Islet of Langerhans (tissue), 1 donor: ENCODE measurements at regions not wholly inside any gene's neighbourhood (a gene's known extent, or its start where the extent isn't known, plus 50 kb on each side); places are given as distances from the start of the nearest gene placed in this dataset.
A peak's percentile ranks its signal among the peaks of the same experiment; 100 is the strongest.

Experiments
- FAIRE-seq: peaks from one replicate; lab custom pipeline; 2011; peaks lifted over from hg19 to GRCh38; lab: Jason Lieb, UNC

GRCh38 chr4:33031328-33031727 lies 2311.2 kb downstream of the PCDH7 start:
- no peak for FAIRE-seq

DNA sequence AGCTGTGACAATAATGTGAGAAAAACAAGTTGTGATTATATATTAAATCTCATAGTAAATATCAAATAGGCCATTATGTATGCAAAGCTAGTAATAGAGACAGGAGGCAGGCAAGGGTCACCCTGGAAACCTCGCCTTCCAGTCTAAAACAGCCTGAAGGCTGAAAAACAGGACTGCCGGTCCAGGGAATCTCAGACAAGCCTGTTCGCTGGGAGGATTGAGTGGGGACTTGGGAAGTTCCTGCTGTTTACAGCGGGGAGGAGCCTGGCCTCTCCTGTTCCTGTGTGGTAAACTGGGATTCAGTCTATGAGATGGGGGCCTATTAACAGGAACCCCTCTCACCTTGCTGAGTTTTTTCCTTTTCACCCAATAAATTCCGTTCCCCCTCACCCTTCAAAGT lies 2317.3 kb downstream of the PCDH7 start:
- FAIRE-seq, result no peak

GRCh38 chr4:33045334-33045733 lies 2325.2 kb downstream of the PCDH7 start:
- no peak for FAIRE-seq

DNA sequence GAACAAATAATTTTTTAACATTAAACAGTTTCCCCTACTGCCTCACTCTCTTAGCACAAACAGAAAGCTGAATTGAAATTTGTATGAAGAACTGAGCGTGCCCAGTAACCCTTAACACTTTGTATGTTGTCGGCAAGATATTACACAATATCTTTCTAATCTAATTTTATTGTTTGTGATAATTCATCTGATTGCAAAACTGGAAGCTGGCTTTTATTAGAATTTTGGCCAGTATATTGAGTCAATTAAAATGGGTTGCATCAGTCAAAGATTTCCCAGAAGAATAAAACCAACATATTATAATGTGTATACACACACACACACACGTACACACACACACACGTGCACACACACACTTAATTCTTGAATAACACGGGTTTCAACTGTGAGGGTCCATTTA lies 2332.1 kb downstream of the PCDH7 start:
- no peak for FAIRE-seq

GRCh38 chr4:33054161-33054560 lies 2334.0 kb downstream of the PCDH7 start:
- FAIRE-seq, result no peak

DNA sequence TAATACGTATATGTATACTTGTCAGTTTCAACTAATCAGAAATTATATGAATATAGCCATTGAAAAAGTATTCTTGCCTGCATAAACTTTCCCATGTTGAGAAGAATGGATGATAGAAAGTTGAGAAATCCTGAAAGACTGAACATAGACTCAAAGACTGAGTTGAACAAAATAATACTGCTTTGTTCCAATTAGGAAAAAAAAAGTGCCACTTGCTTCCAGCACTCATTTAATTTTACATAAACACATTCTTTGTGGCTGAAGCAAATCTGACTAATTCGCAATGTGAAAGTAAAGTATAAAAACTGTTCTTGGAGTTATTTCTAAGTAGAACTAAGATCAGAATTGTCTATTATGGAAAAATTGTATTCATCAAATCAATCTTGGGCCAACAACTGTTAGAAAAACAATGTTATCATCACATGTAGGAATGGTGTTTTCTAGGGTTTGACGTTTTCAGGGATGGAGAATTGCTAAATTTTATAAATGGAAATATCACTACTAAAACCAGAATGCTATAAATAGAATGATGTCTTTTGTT lies 2334.6 kb downstream of the PCDH7 start:
- FAIRE-seq, result no peak

DNA sequence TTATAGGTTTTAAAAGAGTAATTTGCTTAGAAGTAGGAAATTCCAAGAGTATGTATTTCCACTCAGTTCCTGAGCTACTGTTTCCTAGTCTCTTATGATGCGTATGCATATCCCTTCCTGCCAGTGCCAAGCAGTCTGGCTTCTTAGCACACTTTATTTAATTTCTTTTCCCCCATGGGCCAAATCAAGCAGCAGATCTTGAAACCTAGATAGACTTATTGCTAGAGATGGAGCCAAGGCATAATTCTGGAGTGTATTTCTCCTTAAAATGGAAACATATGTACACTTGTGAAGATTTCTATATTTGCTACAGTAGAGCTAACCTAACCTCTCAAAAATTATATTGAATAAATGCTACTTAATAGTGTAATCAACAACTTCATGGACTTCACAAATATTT lies 2337.6 kb downstream of the PCDH7 start:
- no peak for FAIRE-seq

DNA sequence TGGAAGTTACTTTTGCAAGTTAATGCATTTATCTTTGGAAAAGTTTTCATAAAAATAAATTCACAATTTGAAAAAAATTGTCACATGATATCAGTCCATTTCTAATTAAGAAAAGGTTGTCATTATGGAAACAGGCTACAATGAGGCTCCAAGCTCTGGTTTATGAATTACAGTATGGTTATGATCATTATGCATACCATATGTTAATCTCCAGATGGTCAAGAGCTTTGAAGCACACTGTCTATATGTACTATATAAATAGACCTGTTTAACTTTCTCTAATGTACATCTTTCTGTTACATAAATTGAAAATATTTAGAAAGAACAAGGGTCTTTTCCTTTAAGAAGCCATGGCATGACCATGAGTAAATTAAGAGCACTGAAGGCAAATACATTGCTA lies 2338.8 kb downstream of the PCDH7 start:
- no peak for FAIRE-seq

DNA sequence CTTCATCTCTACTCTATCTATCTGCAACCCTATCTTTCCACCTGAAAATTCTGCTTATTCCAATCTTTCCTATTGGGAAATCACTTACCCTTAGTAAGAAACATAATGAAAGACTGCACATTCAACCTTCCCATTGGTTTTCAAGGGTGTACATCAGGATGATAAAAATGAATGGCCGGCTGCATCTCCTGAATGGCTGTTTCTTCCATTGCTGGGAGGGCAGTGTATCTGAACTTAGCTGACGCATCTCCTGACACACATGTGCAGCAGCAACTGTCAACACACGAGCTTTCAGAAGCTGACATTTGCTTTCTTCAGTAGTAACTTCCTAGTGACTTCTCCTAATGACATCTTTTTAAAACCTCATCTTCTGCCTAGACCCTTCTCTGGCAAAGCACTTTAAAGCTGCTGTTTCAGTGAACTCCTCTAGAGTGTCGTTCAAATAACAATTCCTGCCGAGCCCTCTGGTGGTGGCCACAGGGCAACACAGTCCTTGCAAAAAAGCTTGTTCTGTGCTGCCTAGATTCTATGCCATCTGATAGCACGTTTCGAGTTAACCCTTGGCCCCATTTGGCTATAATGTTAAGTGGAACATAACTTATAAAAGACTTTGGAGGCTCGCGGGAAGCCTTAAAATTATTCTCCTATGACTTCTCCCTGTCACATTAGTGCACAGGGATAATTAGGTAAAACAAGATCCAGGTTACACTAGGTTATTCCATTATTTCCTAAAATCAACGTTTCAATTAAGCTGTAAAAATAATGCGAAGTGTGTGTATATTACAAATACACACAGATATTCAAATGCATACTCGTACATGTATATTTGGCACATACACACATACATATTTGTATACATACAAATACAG lies 2340.7 kb downstream of the PCDH7 start:
- FAIRE-seq, result no peak

GRCh38 chr4:33061727-33062126 lies 2341.6 kb downstream of the PCDH7 start:
- no peak for FAIRE-seq

DNA sequence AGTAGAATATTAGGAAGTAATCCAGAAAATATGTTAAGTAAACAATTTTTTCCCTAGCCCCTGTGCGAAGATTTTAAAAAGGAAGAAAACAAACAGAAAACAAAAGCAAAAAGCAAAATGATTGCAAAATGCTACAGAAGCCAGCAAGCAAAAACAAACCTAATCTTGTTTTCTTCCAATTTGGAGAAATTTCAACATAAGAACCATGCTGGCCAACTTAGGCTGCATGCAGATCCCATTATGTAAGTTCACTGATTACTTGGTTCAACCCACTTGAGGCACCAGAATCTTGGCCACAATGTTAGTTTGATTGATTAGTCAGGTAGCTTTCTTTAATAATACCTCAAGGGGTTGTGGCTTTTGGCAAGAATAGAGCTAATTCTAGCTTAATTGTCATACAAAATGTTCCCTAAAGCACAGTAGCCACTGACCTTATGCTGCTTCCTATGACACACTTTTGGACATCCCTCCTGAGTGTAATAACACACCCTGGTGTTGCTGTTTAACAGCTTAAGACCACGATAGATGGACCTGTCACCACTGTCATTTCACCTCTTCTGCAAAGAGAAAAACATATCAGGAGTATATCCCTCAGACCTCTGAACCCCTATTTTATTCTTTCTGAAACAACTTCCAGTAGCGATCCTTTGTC lies 2342.1 kb downstream of the PCDH7 start:
- FAIRE-seq, result no peak

- no peak for FAIRE-seq
Observed at GRCh38 chr4:33063241-33063640, 2343.1 kb downstream of the PCDH7 start.

DNA sequence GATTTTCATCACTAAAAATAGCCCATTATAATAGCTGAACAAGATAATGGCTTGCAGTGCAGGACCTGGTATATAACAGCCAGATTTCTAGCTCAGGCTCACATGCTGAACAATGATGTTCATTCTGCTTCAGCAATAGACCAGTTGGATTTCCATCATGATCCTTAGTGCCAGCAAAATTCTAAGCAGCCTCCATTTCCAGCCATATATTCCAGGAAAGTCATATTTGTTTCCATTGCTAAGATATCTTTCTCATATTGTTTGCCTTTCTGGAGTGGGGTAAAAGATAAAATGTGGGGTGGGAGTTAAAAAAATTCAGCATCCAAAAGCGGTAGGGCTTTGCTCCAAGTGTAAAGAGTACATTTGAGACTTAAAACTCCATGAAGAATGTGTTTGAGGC lies 2344.1 kb downstream of the PCDH7 start:
- no peak for FAIRE-seq

- no peak for FAIRE-seq
Observed at GRCh38 chr4:33065749-33066148, 2345.6 kb downstream of the PCDH7 start.

GRCh38 chr4:33067221-33067620 lies 2347.1 kb downstream of the PCDH7 start:
- FAIRE-seq, result peak; percentile 61

- no peak for FAIRE-seq
Observed at GRCh38 chr4:33068539-33068938, 2348.4 kb downstream of the PCDH7 start.

- FAIRE-seq, result no peak
Observed at GRCh38 chr4:33071535-33071934, 2351.4 kb downstream of the PCDH7 start.

- FAIRE-seq, result no peak
Observed at GRCh38 chr4:33072298-33073089, 2352.3 kb downstream of the PCDH7 start.

GRCh38 chr4:33073811-33074210 lies 2353.6 kb downstream of the PCDH7 start:
- no peak for FAIRE-seq

DNA sequence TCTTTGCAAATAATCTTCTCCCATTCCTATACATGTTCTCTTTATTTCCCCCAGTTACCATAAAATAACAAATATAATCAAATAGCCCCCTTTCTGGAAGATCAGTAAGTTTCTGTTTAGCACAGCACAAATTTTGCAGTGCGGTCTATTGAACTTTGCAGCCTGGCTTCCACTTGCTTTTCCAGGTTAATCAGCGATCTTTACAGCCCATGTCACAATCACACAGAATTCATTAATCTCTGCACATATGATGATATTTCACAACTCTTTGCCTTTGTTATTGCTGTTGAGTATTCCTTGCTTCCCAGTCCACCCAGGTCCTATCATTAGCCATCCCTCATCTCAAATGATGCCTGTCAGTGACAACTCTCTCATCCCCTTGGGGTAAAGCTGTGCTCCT lies 2358.0 kb downstream of the PCDH7 start:
- no peak for FAIRE-seq

- no peak for FAIRE-seq
Observed at GRCh38 chr4:33080275-33080674, 2360.1 kb downstream of the PCDH7 start.

- FAIRE-seq, result no peak
Observed at GRCh38 chr4:33085709-33086108, 2365.5 kb downstream of the PCDH7 start.
